Muscle layer of colon (tissue), 2 donors: ENCODE measurements at regions not wholly inside any gene's neighbourhood (a gene's known extent, or its start where the extent isn't known, plus 50 kb on each side); places are given as distances from the start of the nearest gene placed in this dataset.
"Not testable (repeated sequence)": the region's sequence is repeated elsewhere in the genome, so short reads cannot be mapped to it uniquely, and the experiment has no call there.

Source experiments
- H3K27ac ChIP-seq: one replicate; pipeline ENCODE4 v1.7.0; 2013; ENCODE audit warnings: low read depth, mild to moderate bottlenecking, low read length, moderate library complexity
- H3K27me3 ChIP-seq, 2 donors: one replicate each; pipeline ENCODE4 v1.7.0; 2013; ENCODE audit warnings: low read length in 2 of 2, mild to moderate bottlenecking in 2 of 2; ENCODE audit not compliant: insufficient read depth in 2 of 2, control insufficient read depth in 1 of 2
- H3K36me3 ChIP-seq: one replicate; pipeline ENCODE4 v1.7.0; 2013; ENCODE audit warnings: mild to moderate bottlenecking, low read length; ENCODE audit not compliant: insufficient read depth
- H3K4me1 ChIP-seq: one replicate; pipeline ENCODE4 v1.7.0; 2013; ENCODE audit warnings: mild to moderate bottlenecking, low read length; ENCODE audit not compliant: insufficient read depth
- H3K4me3 ChIP-seq, 2 donors: one replicate each; pipeline ENCODE4 v1.7.0; 2013; ENCODE audit warnings: low read length in 2 of 2, low read depth in 1 of 2, mild to moderate bottlenecking in 1 of 2, moderate library complexity in 1 of 2
- H3K9ac ChIP-seq: one replicate; pipeline ENCODE4 v1.7.0; 2013; ENCODE audit warnings: low read length
- H3K9me3 ChIP-seq: one replicate; pipeline ENCODE4 v1.7.0; 2013; ENCODE audit warnings: mild to moderate bottlenecking, low read length
- donor health status: abdominal sarcoma.
- donor health status: Adenocarcinoma of cecum.

GRCh38 chr9:135303865-135304499, 175.6 kb upstream of the PPP1R26 start:
- H3K27ac ChIP-seq, result no peak overlapping the region
- no peak overlapping the region for H3K4me3 ChIP-seq
- no peak overlapping the region for H3K9ac ChIP-seq
- no peaks in the 10 kb centered on the region for H3K9me3 ChIP-seq
- H3K36me3 ChIP-seq, result no peaks in the 10 kb centered on the region
- peaks cover 3 to 26% of the 10 kb centered on the region in 2 donors for H3K27me3 ChIP-seq
- H3K4me1 ChIP-seq, result no peaks in the 10 kb centered on the region

- Histone ChIP-seq H3K27me3 (peaks cover 3 to 30% of the 10 kb centered on the region in 2 donors), H3K36me3 (no peaks in the 10 kb centered on the region), H3K27ac (no peak overlapping the region), H3K9ac (no peak overlapping the region), H3K9me3 (no peaks in the 10 kb centered on the region), H3K4me1 (no peaks in the 10 kb centered on the region), H3K4me3 (no peak overlapping the region)
These were observed 174.7 kb upstream of the PPP1R26 start for GRCh38 chr9:135304886-135305285.

GRCh38 chr9:135305546-135306180, 173.9 kb upstream of the PPP1R26 start:
- Histone ChIP-seq H3K4me1 (no peaks in the 10 kb centered on the region), H3K4me3 (no peak overlapping the region), H3K27me3 (peaks cover 3 to 27% of the 10 kb centered on the region in 2 donors), H3K36me3 (no peaks in the 10 kb centered on the region), H3K9ac (no peak overlapping the region), H3K27ac (no peak overlapping the region), H3K9me3 (no peaks in the 10 kb centered on the region)

GRCh38 chr9:135306699-135307098, 172.9 kb upstream of the PPP1R26 start:
- peaks cover 3 to 18% of the 10 kb centered on the region in 2 donors for H3K27me3 ChIP-seq
- no peak overlapping the region for H3K27ac ChIP-seq
- no peaks in the 10 kb centered on the region for H3K36me3 ChIP-seq
- H3K9ac ChIP-seq, result no peak overlapping the region
- H3K4me3 ChIP-seq, result no peak overlapping the region
- no peaks in the 10 kb centered on the region for H3K4me1 ChIP-seq
- no peaks in the 10 kb centered on the region for H3K9me3 ChIP-seq

- peaks cover 3 to 15% of the 10 kb centered on the region in 2 donors for H3K27me3 ChIP-seq
These were observed 172.3 kb upstream of the PPP1R26 start for GRCh38 chr9:135307300-135307699.

GRCh38 chr9:135307919-135308318, 171.7 kb upstream of the PPP1R26 start:
- H3K9ac ChIP-seq, H3K4me3 ChIP-seq, H3K9me3 ChIP-seq, H3K4me1 ChIP-seq, H3K27ac ChIP-seq, H3K36me3 ChIP-seq: not testable (repeated sequence)
- peaks cover 3 to 17% of the 10 kb centered on the region in 2 donors for H3K27me3 ChIP-seq

More at GRCh38 chr9:135307300-135307699, 172.3 kb upstream of the PPP1R26 start:
- Histone ChIP-seq H3K4me3 (no peak overlapping the region), H3K4me1 (no peaks in the 10 kb centered on the region), H3K27ac (no peak overlapping the region), H3K9ac (no peak overlapping the region), H3K36me3 (no peaks in the 10 kb centered on the region), H3K9me3 (peaks cover 3% of the 10 kb centered on the region)

- Histone ChIP-seq H3K36me3 (no peaks in the 10 kb centered on the region), H3K9me3 (peaks cover 7% of the 10 kb centered on the region), H3K27ac (no peak overlapping the region), H3K27me3 (peaks cover 3 to 17% of the 10 kb centered on the region in 2 donors), H3K9ac (no peak overlapping the region), H3K4me3 (no peak overlapping the region), H3K4me1 (no peaks in the 10 kb centered on the region)
These were observed 170.5 kb upstream of the PPP1R26 start for GRCh38 chr9:135308821-135309762.

- peaks cover 7% of the 10 kb centered on the region for H3K9me3 ChIP-seq
- no peaks in the 10 kb centered on the region for H3K4me1 ChIP-seq
- no peaks in the 10 kb centered on the region for H3K36me3 ChIP-seq
- no peak overlapping the region for H3K27ac ChIP-seq
- no peak overlapping the region for H3K4me3 ChIP-seq
- H3K27me3 ChIP-seq, result peaks cover 0 to 17% of the 10 kb centered on the region in 2 donors
- no peak overlapping the region for H3K9ac ChIP-seq
These were observed 169.8 kb upstream of the PPP1R26 start for GRCh38 chr9:135309763-135310125.

GRCh38 chr9:135310134-135310533, 169.4 kb upstream of the PPP1R26 start:
- Histone ChIP-seq H3K27ac (no peak overlapping the region), H3K27me3 (peaks cover 0 to 17% of the 10 kb centered on the region in 2 donors), H3K4me1 (no peaks in the 10 kb centered on the region), H3K4me3 (no peak overlapping the region), H3K9ac (no peak overlapping the region), H3K36me3 (no peaks in the 10 kb centered on the region), H3K9me3 (peaks cover 7% of the 10 kb centered on the region)

- H3K4me3 ChIP-seq, result no peak overlapping the region
These were observed 164.0 kb upstream of the PPP1R26 start for GRCh38 chr9:135315572-135315971.

GRCh38 chr9:135320331-135320730, 159.3 kb upstream of the PPP1R26 start:
- no peak overlapping the region for H3K27ac ChIP-seq
- H3K36me3 ChIP-seq, result no peaks in the 10 kb centered on the region
- no peak overlapping the region for H3K9ac ChIP-seq
- no peaks in the 10 kb centered on the region for H3K4me1 ChIP-seq
- no peaks in the 10 kb centered on the region for H3K9me3 ChIP-seq
- H3K27me3 ChIP-seq, result no peaks in the 10 kb centered on the region
- no peak overlapping the region for H3K4me3 ChIP-seq

More at GRCh38 chr9:135315572-135315971, 164.0 kb upstream of the PPP1R26 start:
- no peak overlapping the region for H3K27ac ChIP-seq
- no peak overlapping the region for H3K9ac ChIP-seq
- H3K27me3 ChIP-seq, result peaks cover 0 to 3% of the 10 kb centered on the region in 2 donors
- no peaks in the 10 kb centered on the region for H3K4me1 ChIP-seq
- peaks cover 7% of the 10 kb centered on the region for H3K9me3 ChIP-seq
- no peaks in the 10 kb centered on the region for H3K36me3 ChIP-seq
